H1 (cell line): ENCODE measurements at regions not wholly inside any gene's neighbourhood (a gene's known extent, or its start where the extent isn't known, plus 50 kb on each side); places are given as distances from the start of the nearest gene placed in this dataset.
A peak's percentile ranks its signal among the peaks of the same experiment; 100 is the strongest.

Experiments used
- CTCF ChIA-PET: fragments of 300-600 bp; sonication (Branson Sonifier 250); formaldehyde crosslinking; loops from one replicate; lab custom pipeline; 2021; ENCODE audit not compliant: partially characterized antibody; lab: Charles Lee
- POLR2A ChIA-PET: fragments of 300-600 bp; sonication (Branson Sonifier 250); formaldehyde crosslinking; loops from one replicate; lab custom pipeline; 2021; ENCODE audit warnings: inconsistent platforms; ENCODE audit not compliant: partially characterized antibody; lab: Charles Lee
- DNase-seq, 2 experiments: peaks; one replicate each; pipeline versions ENCODE4 v3.0.0 to v3.0.0-alpha.2; 2010 to 2022; ENCODE audit warnings: low spot score in 2 of 2, low read depth in 1 of 2, mixed read lengths in 1 of 2
- FAIRE-seq: peaks from 2 replicates; lab custom pipeline; 2011; peaks lifted over from hg19 to GRCh38; lab: Jason Lieb, UNC
- H2AFZ ChIP-seq: 2 replicates; pipeline ENCODE4 v1.8.1; 2012; ENCODE audit warnings: low read length, inconsistent platforms
- H2AK5ac ChIP-seq: 2 replicates; pipeline ENCODE4 v1.6.1; 2013; ENCODE audit warnings: low read depth, low read length
- H2BK120ac ChIP-seq: replicated peaks from 2 replicates; pipeline ENCODE3; 2013; ENCODE audit warnings: low read depth, low read length, inconsistent platforms
- H2BK12ac ChIP-seq: 2 replicates; pipeline ENCODE4 v1.6.1; 2013; ENCODE audit warnings: low read depth, low read length
- H2BK15ac ChIP-seq: 2 replicates; pipeline ENCODE4 v1.6.1; 2013; ENCODE audit warnings: low read length
- H2BK20ac ChIP-seq: 2 replicates; pipeline ENCODE4 v1.6.1; 2013; ENCODE audit warnings: low read length
- H2BK5ac ChIP-seq: 2 replicates; pipeline ENCODE4 v1.6.1; 2013; ENCODE audit warnings: low read depth, low read length
- H3K14ac ChIP-seq: 2 replicates; pipeline ENCODE4 v1.6.1; 2013; ENCODE audit warnings: inconsistent platforms; ENCODE audit not compliant: insufficient read length
- H3K18ac ChIP-seq: 2 replicates; pipeline ENCODE4 v1.6.1; 2013; ENCODE audit warnings: low read length; ENCODE audit errors: extremely low read depth
- H3K23ac ChIP-seq: 2 replicates; pipeline ENCODE4 v1.6.1; 2013; ENCODE audit warnings: inconsistent platforms; ENCODE audit not compliant: insufficient read length
- H3K23me2 ChIP-seq: 2 replicates; pipeline ENCODE4 v1.6.1; 2013; ENCODE audit warnings: low read depth, low read length
- H3K27ac ChIP-seq: 2 replicates; pipeline ENCODE4 v1.6.1; 2011; ENCODE audit warnings: low read depth, low read length, inconsistent platforms
- H3K27me3 ChIP-seq, 4 experiments: replicated peaks in 1 of 4; 1 replicate in 1 of 4; 2 replicates in 3 of 4; pipeline versions ENCODE4 v1.6.1 to v1.8.1; 2011 to 2013; ENCODE audit warnings: low read length in 3 of 4, mild to moderate bottlenecking in 3 of 4, inconsistent platforms in 2 of 4, mixed read lengths in 2 of 4, moderate library complexity in 1 of 4; ENCODE audit not compliant: control insufficient read depth in 3 of 4, insufficient read depth in 3 of 4; ENCODE audit errors: extremely low read depth in 1 of 4
- H3K36me3 ChIP-seq, 4 experiments: 2 replicates each; pipeline versions ENCODE4 v1.6.1 to v1.8.1; 2011 to 2013; ENCODE audit warnings: mild to moderate bottlenecking in 4 of 4, low read length in 3 of 4, moderate library complexity in 2 of 4, control low read depth in 1 of 4, inconsistent platforms in 1 of 4; ENCODE audit not compliant: insufficient read depth in 4 of 4, control insufficient read depth in 2 of 4
- H3K4ac ChIP-seq: replicated peaks from 2 replicates; pipeline ENCODE3; 2013; ENCODE audit warnings: low read length, low read depth, mixed read lengths, inconsistent platforms; ENCODE audit not compliant: insufficient read length
- H3K4me1 ChIP-seq, 4 experiments: replicated peaks in 1 of 4; 1 replicate in 1 of 4; 2 replicates in 3 of 4; pipeline versions ENCODE4 v1.6.1 to v1.8.1; 2011 to 2013; ENCODE audit warnings: low read length in 3 of 4, inconsistent platforms in 2 of 4, mixed read lengths in 1 of 4; ENCODE audit not compliant: insufficient read depth in 4 of 4, control insufficient read depth in 3 of 4
- H3K4me2 ChIP-seq, 2 experiments: 2 replicates each; pipeline versions ENCODE4 v1.6.1 to v1.8.1; 2011 to 2013; ENCODE audit warnings: low read depth in 2 of 2, low read length in 2 of 2, control low read depth in 1 of 2, inconsistent platforms in 1 of 2, mild to moderate bottlenecking in 1 of 2; ENCODE audit not compliant: insufficient read depth in 1 of 2
- H3K4me3 ChIP-seq, 4 experiments: fragments of 200-600, 300-600 bp in 1 of 4; sonication (generic), shearing (Covaris generic), sonication (Bioruptor Twin) in 1 of 4; 2 replicates each; pipeline versions ENCODE4 v1.5.1 to v1.8.1; 2011 to 2016; ENCODE audit warnings: low read length in 4 of 4, low read depth in 3 of 4, control low read depth in 2 of 4, inconsistent platforms in 2 of 4, mild to moderate bottlenecking in 2 of 4, mixed read lengths in 1 of 4, moderate library complexity in 1 of 4; ENCODE audit not compliant: insufficient read depth in 2 of 4; ENCODE audit errors: extremely low read depth in 1 of 4
- H3K56ac ChIP-seq: replicated peaks from 2 replicates; pipeline ENCODE3; 2013; ENCODE audit warnings: low read depth, mild to moderate bottlenecking, mixed read lengths, low read length, inconsistent platforms; ENCODE audit not compliant: insufficient read length
- H3K79me1 ChIP-seq: 2 replicates; pipeline ENCODE4 v1.6.1; 2013; ENCODE audit warnings: low read depth, low read length, control low read depth
- H3K79me2 ChIP-seq, 2 experiments: 2 replicates each; pipeline versions ENCODE4 v1.6.1 to v1.8.1; 2012 to 2013; ENCODE audit warnings: low read length in 2 of 2, mild to moderate bottlenecking in 2 of 2, inconsistent platforms in 1 of 2; ENCODE audit not compliant: insufficient read depth in 2 of 2, control insufficient read depth in 1 of 2
- H3K9ac ChIP-seq, 4 experiments: replicated peaks in 1 of 4; 1 replicate in 1 of 4; 2 replicates in 3 of 4; pipeline versions ENCODE4 v1.6.1 to v1.8.1; 2011 to 2013; ENCODE audit warnings: low read depth in 3 of 4, low read length in 3 of 4, control low read depth in 2 of 4, mild to moderate bottlenecking in 2 of 4, moderate library complexity in 2 of 4, inconsistent platforms in 1 of 4; ENCODE audit errors: extremely low read depth in 1 of 4
- H3K9me3 ChIP-seq, 2 experiments: 2 replicates each; pipeline versions ENCODE4 v1.6.1 to v1.8.1; 2012 to 2013; ENCODE audit warnings: mild to moderate bottlenecking in 2 of 2, moderate library complexity in 2 of 2, control low read depth in 1 of 2, inconsistent platforms in 1 of 2, low read depth in 1 of 2, low read length in 1 of 2, mixed read lengths in 1 of 2; ENCODE audit not compliant: insufficient read depth in 2 of 2
- H4K20me1 ChIP-seq, 2 experiments: replicated peaks in 1 of 2; 2 replicates each; pipeline versions ENCODE3 to v1.8.1; 2011 to 2013; ENCODE audit warnings: inconsistent platforms in 2 of 2, low read length in 2 of 2, mild to moderate bottlenecking in 1 of 2; ENCODE audit not compliant: insufficient read depth in 2 of 2, control insufficient read depth in 1 of 2
- H4K5ac ChIP-seq: 2 replicates; pipeline ENCODE4 v1.6.1; 2013; ENCODE audit warnings: low read length, low read depth, mixed read lengths, inconsistent platforms; ENCODE audit not compliant: insufficient read length
- H4K8ac ChIP-seq: 2 replicates; pipeline ENCODE4 v1.8.0; 2013; ENCODE audit warnings: mild to moderate bottlenecking, moderate library complexity, low read length, inconsistent platforms; ENCODE audit not compliant: insufficient read depth; ENCODE audit errors: extremely low read depth
- H4K91ac ChIP-seq: replicated peaks from 2 replicates; pipeline ENCODE3; 2013; ENCODE audit warnings: low read length, mixed read lengths, inconsistent platforms; ENCODE audit not compliant: insufficient read length
- BCL11A ChIP-seq, 2 experiments: IDR thresholded peaks; one replicate each; pipeline ENCODE4 v1.6.1; 2011; ENCODE audit warnings: low read depth in 2 of 2, low read length in 2 of 2, mild to moderate bottlenecking in 2 of 2
- CHD2 ChIP-seq: IDR thresholded peaks from 2 replicates; pipeline ENCODE4 v1.6.1; 2012; ENCODE audit warnings: low read length, improper control_type of control experiment
- FOSL1 ChIP-seq: IDR thresholded peaks from 2 replicates; pipeline ENCODE4 v1.6.1; 2011; ENCODE audit warnings: mild to moderate bottlenecking, low read depth, low read length, moderate library complexity; ENCODE audit not compliant: insufficient read depth
- POLR2A ChIP-seq, 2 experiments: IDR thresholded peaks; 1 replicate in 1 of 2; 2 replicates in 1 of 2; pipeline ENCODE4 v1.6.1; 2011; ENCODE audit warnings: low read depth in 2 of 2, low read length in 2 of 2, mild to moderate bottlenecking in 2 of 2; ENCODE audit errors: control extremely low read depth in 1 of 2
- WGBS, 2 experiments: shearing (Covaris generic) in 1 of 2; methylation state at CpG; one replicate each; pipeline versions ENCODE4 v1.1.6 to v1.1.7; 2013 to 2015; ENCODE audit warnings: low lambda C conversion rate in 2 of 2, mixed read lengths in 2 of 2, inconsistent platforms in 1 of 2, low coverage in 1 of 2, missing lambda C conversion rate in 1 of 2; ENCODE audit not compliant: insufficient replicate concordance in 2 of 2, insufficient coverage in 1 of 2, insufficient read length in 1 of 2; ENCODE audit errors: extremely low coverage in 1 of 2, missing lambda C conversion rate in 1 of 2; 5-methylcytosine and 5-hydroxymethylcytosine counted together
- TF ChIP-seq, protein P1 (sequence below): IDR thresholded peaks from 2 replicates; pipeline ENCODE4 v1.6.1; 2011; ENCODE audit warnings: low read depth, mild to moderate bottlenecking, low read length; ENCODE audit not compliant: insufficient read depth

DNA sequence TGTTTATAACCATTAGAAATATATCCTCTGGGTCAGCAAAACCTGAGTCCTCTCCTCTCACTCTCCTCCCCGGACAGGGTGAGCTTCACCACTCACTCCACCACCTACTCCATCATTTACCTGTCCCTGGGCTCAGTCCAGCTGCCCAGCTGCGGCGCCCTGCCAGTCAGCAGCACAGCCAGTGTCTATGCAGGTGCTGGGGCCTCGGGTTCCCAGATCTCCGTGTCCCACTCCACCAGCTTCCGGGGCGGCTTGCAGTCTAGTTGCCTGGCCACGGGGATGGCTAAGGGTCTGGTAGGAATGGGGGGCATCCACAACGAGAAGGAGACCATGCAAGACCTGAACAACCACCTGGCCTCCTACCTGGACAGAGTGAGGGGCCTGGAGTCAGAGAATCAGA is 662.2 kb upstream of the ACTRT1 start:
- Histone ChIP-seq H3K4me2 (no peak overlapping the region), H2AK5ac (no peak overlapping the region), H2BK20ac (no peak overlapping the region), H3K14ac (no peak overlapping the region), H3K23me2 (no peaks in the 10 kb centered on the region), H3K4ac (no peak overlapping the region), H4K91ac (no peak overlapping the region), H2BK5ac (no peak overlapping the region), H3K18ac (no peak overlapping the region), H3K56ac (no peak overlapping the region), H3K4me1 (no peaks in the 10 kb centered on the region), H2AFZ (no peak overlapping the region), H3K27me3 (no peaks in the 10 kb centered on the region), H3K27ac (no peak overlapping the region), H4K20me1 (no peaks in the 10 kb centered on the region), H3K4me3 (no peak overlapping the region), H2BK120ac (no peak overlapping the region), H3K23ac (no peak overlapping the region), H3K36me3 (no peaks in the 10 kb centered on the region), H3K79me2 (no peaks in the 10 kb centered on the region), H4K5ac (no peak overlapping the region), H3K9ac (no peak overlapping the region), H4K8ac (peak overlapping the region; percentile 51; the same call in 1 of the 2 replicates), H3K9me3 (no peaks in the 10 kb centered on the region), H2BK15ac (no peak overlapping the region), H3K79me1 (no peaks in the 10 kb centered on the region), H2BK12ac (no peak overlapping the region)
- ChIA-PET CTCF (no interaction called here), POLR2A (no interaction called here)
- TF ChIP-seq FOSL1 (no peak), BCL11A (IDR thresholded peaks at IDR 0.05; ENCODE audit: low read depth in 2 of 2, low read length in 2 of 2) (no peak), POLR2A (IDR thresholded peaks at IDR 0.05; ENCODE audit: control extremely low read depth in 1 of 2, low read depth in 2 of 2, low read length in 2 of 2) (no peak), CHD2 (no peak)
- TF ChIP-seq, protein P1, sequence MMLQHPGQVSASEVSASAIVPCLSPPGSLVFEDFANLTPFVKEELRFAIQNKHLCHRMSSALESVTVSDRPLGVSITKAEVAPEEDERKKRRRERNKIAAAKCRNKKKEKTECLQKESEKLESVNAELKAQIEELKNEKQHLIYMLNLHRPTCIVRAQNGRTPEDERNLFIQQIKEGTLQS, result no peak
- 87% methylated on average over 8 of the region's 9 CpGs; no CpG with 5 or more reads in 1 of the 2 experiments for WGBS, 2 experiments
- DNase-seq (no peak), FAIRE-seq (no peak)
